HG03095 (cell line): ENCODE measurements at regions not wholly inside any gene's neighbourhood (a gene's known extent, or its start where the extent isn't known, plus 50 kb on each side); places are given as distances from the start of the nearest gene placed in this dataset.

Experiments used
- ATAC-seq: cut with Tn5 transposase; IDR thresholded peaks from one replicate; pipeline ENCODE4 v1.9.1; 2021; ENCODE audit warnings: moderate library complexity; ENCODE audit not compliant: unreplicated experiment

GRCh38 chr17:72360386-72360940 is 239.6 kb downstream of the SOX9 start:
- ATAC-seq, result no peak

- no peak for ATAC-seq
Measured at GRCh38 chr17:72361892-72362291, 241.1 kb downstream of the SOX9 start.

GRCh38 chr17:72362376-72363088 is 241.7 kb downstream of the SOX9 start:
- no peak for ATAC-seq

GRCh38 chr17:72363089-72363610 is 242.3 kb downstream of the SOX9 start:
- no peak for ATAC-seq

- ATAC-seq, result no peak
Measured at GRCh38 chr17:72365857-72366414, 245.1 kb downstream of the SOX9 start.

GRCh38 chr17:72366626-72367025 is 245.8 kb downstream of the SOX9 start:
- ATAC-seq, result no peak

GRCh38 chr17:72368191-72368590 is 247.4 kb downstream of the SOX9 start:
- no peak for ATAC-seq

GRCh38 chr17:72369366-72369765 is 248.5 kb downstream of the SOX9 start:
- no peak for ATAC-seq

- no peak for ATAC-seq
Measured at GRCh38 chr17:72370819-72371218, 250.0 kb downstream of the SOX9 start.

GRCh38 chr17:72372185-72372584 is 251.4 kb downstream of the SOX9 start:
- ATAC-seq, result no peak

- ATAC-seq, result no peak
Measured at GRCh38 chr17:72373910-72374741, 253.3 kb downstream of the SOX9 start.

GRCh38 chr17:72376526-72377345 is 255.9 kb downstream of the SOX9 start:
- ATAC-seq, result no peak

GRCh38 chr17:72378414-72379390 is 257.9 kb downstream of the SOX9 start:
- ATAC-seq, result no peak

- ATAC-seq, result no peak
Measured at GRCh38 chr17:72379516-72379915, 258.7 kb downstream of the SOX9 start.

GRCh38 chr17:72380120-72380519 is 259.3 kb downstream of the SOX9 start:
- no peak for ATAC-seq

- no peak for ATAC-seq
Measured at GRCh38 chr17:72380737-72381136, 259.9 kb downstream of the SOX9 start.

GRCh38 chr17:72381597-72382397 is 261.0 kb downstream of the SOX9 start:
- no peak for ATAC-seq

GRCh38 chr17:72382971-72383722 is 262.3 kb downstream of the SOX9 start:
- ATAC-seq, result no peak
